H1 (cell line): ENCODE measurements at regions not wholly inside any gene's neighbourhood (a gene's known extent, or its start where the extent isn't known, plus 50 kb on each side); places are given as distances from the start of the nearest gene placed in this dataset.

Source experiments
- CTCF ChIA-PET: fragments of 300-600 bp; sonication (Branson Sonifier 250); formaldehyde crosslinking; loops from one replicate; lab custom pipeline; 2021; ENCODE audit not compliant: partially characterized antibody; lab: Charles Lee
- POLR2A ChIA-PET: fragments of 300-600 bp; sonication (Branson Sonifier 250); formaldehyde crosslinking; loops from one replicate; lab custom pipeline; 2021; ENCODE audit warnings: inconsistent platforms; ENCODE audit not compliant: partially characterized antibody; lab: Charles Lee
- DNase-seq, 2 experiments: peaks; one replicate each; pipeline versions ENCODE4 v3.0.0 to v3.0.0-alpha.2; 2010 to 2022; ENCODE audit warnings: low spot score in 2 of 2, low read depth in 1 of 2, mixed read lengths in 1 of 2
- FAIRE-seq: peaks from 2 replicates; lab custom pipeline; 2011; peaks lifted over from hg19 to GRCh38; lab: Jason Lieb, UNC
- H2AFZ ChIP-seq: 2 replicates; pipeline ENCODE4 v1.8.1; 2012; ENCODE audit warnings: low read length, inconsistent platforms
- H2AK5ac ChIP-seq: 2 replicates; pipeline ENCODE4 v1.6.1; 2013; ENCODE audit warnings: low read depth, low read length
- H2BK120ac ChIP-seq: replicated peaks from 2 replicates; pipeline ENCODE3; 2013; ENCODE audit warnings: low read depth, low read length, inconsistent platforms
- H2BK12ac ChIP-seq: 2 replicates; pipeline ENCODE4 v1.6.1; 2013; ENCODE audit warnings: low read depth, low read length
- H2BK15ac ChIP-seq: 2 replicates; pipeline ENCODE4 v1.6.1; 2013; ENCODE audit warnings: low read length
- H2BK20ac ChIP-seq: 2 replicates; pipeline ENCODE4 v1.6.1; 2013; ENCODE audit warnings: low read length
- H2BK5ac ChIP-seq: 2 replicates; pipeline ENCODE4 v1.6.1; 2013; ENCODE audit warnings: low read depth, low read length
- H3K14ac ChIP-seq: 2 replicates; pipeline ENCODE4 v1.6.1; 2013; ENCODE audit warnings: inconsistent platforms; ENCODE audit not compliant: insufficient read length
- H3K18ac ChIP-seq: 2 replicates; pipeline ENCODE4 v1.6.1; 2013; ENCODE audit warnings: low read length; ENCODE audit errors: extremely low read depth
- H3K23ac ChIP-seq: 2 replicates; pipeline ENCODE4 v1.6.1; 2013; ENCODE audit warnings: inconsistent platforms; ENCODE audit not compliant: insufficient read length
- H3K23me2 ChIP-seq: 2 replicates; pipeline ENCODE4 v1.6.1; 2013; ENCODE audit warnings: low read depth, low read length
- H3K27ac ChIP-seq: 2 replicates; pipeline ENCODE4 v1.6.1; 2011; ENCODE audit warnings: low read depth, low read length, inconsistent platforms
- H3K27me3 ChIP-seq, 4 experiments: replicated peaks in 1 of 4; 1 replicate in 1 of 4; 2 replicates in 3 of 4; pipeline versions ENCODE4 v1.6.1 to v1.8.1; 2011 to 2013; ENCODE audit warnings: low read length in 3 of 4, mild to moderate bottlenecking in 3 of 4, inconsistent platforms in 2 of 4, mixed read lengths in 2 of 4, moderate library complexity in 1 of 4; ENCODE audit not compliant: control insufficient read depth in 3 of 4, insufficient read depth in 3 of 4; ENCODE audit errors: extremely low read depth in 1 of 4
- H3K36me3 ChIP-seq, 4 experiments: 2 replicates each; pipeline versions ENCODE4 v1.6.1 to v1.8.1; 2011 to 2013; ENCODE audit warnings: mild to moderate bottlenecking in 4 of 4, low read length in 3 of 4, moderate library complexity in 2 of 4, control low read depth in 1 of 4, inconsistent platforms in 1 of 4; ENCODE audit not compliant: insufficient read depth in 4 of 4, control insufficient read depth in 2 of 4
- H3K4ac ChIP-seq: replicated peaks from 2 replicates; pipeline ENCODE3; 2013; ENCODE audit warnings: low read length, low read depth, mixed read lengths, inconsistent platforms; ENCODE audit not compliant: insufficient read length
- H3K4me1 ChIP-seq, 4 experiments: replicated peaks in 1 of 4; 1 replicate in 1 of 4; 2 replicates in 3 of 4; pipeline versions ENCODE4 v1.6.1 to v1.8.1; 2011 to 2013; ENCODE audit warnings: low read length in 3 of 4, inconsistent platforms in 2 of 4, mixed read lengths in 1 of 4; ENCODE audit not compliant: insufficient read depth in 4 of 4, control insufficient read depth in 3 of 4
- H3K4me2 ChIP-seq, 2 experiments: 2 replicates each; pipeline versions ENCODE4 v1.6.1 to v1.8.1; 2011 to 2013; ENCODE audit warnings: low read depth in 2 of 2, low read length in 2 of 2, control low read depth in 1 of 2, inconsistent platforms in 1 of 2, mild to moderate bottlenecking in 1 of 2; ENCODE audit not compliant: insufficient read depth in 1 of 2
- H3K4me3 ChIP-seq, 4 experiments: fragments of 200-600, 300-600 bp in 1 of 4; sonication (generic), shearing (Covaris generic), sonication (Bioruptor Twin) in 1 of 4; 2 replicates each; pipeline versions ENCODE4 v1.5.1 to v1.8.1; 2011 to 2016; ENCODE audit warnings: low read length in 4 of 4, low read depth in 3 of 4, control low read depth in 2 of 4, inconsistent platforms in 2 of 4, mild to moderate bottlenecking in 2 of 4, mixed read lengths in 1 of 4, moderate library complexity in 1 of 4; ENCODE audit not compliant: insufficient read depth in 2 of 4; ENCODE audit errors: extremely low read depth in 1 of 4
- H3K56ac ChIP-seq: replicated peaks from 2 replicates; pipeline ENCODE3; 2013; ENCODE audit warnings: low read depth, mild to moderate bottlenecking, mixed read lengths, low read length, inconsistent platforms; ENCODE audit not compliant: insufficient read length
- H3K79me1 ChIP-seq: 2 replicates; pipeline ENCODE4 v1.6.1; 2013; ENCODE audit warnings: low read depth, low read length, control low read depth
- H3K79me2 ChIP-seq, 2 experiments: 2 replicates each; pipeline versions ENCODE4 v1.6.1 to v1.8.1; 2012 to 2013; ENCODE audit warnings: low read length in 2 of 2, mild to moderate bottlenecking in 2 of 2, inconsistent platforms in 1 of 2; ENCODE audit not compliant: insufficient read depth in 2 of 2, control insufficient read depth in 1 of 2
- H3K9ac ChIP-seq, 4 experiments: replicated peaks in 1 of 4; 1 replicate in 1 of 4; 2 replicates in 3 of 4; pipeline versions ENCODE4 v1.6.1 to v1.8.1; 2011 to 2013; ENCODE audit warnings: low read depth in 3 of 4, low read length in 3 of 4, control low read depth in 2 of 4, mild to moderate bottlenecking in 2 of 4, moderate library complexity in 2 of 4, inconsistent platforms in 1 of 4; ENCODE audit errors: extremely low read depth in 1 of 4
- H3K9me3 ChIP-seq, 2 experiments: 2 replicates each; pipeline versions ENCODE4 v1.6.1 to v1.8.1; 2012 to 2013; ENCODE audit warnings: mild to moderate bottlenecking in 2 of 2, moderate library complexity in 2 of 2, control low read depth in 1 of 2, inconsistent platforms in 1 of 2, low read depth in 1 of 2, low read length in 1 of 2, mixed read lengths in 1 of 2; ENCODE audit not compliant: insufficient read depth in 2 of 2
- H4K20me1 ChIP-seq, 2 experiments: replicated peaks in 1 of 2; 2 replicates each; pipeline versions ENCODE3 to v1.8.1; 2011 to 2013; ENCODE audit warnings: inconsistent platforms in 2 of 2, low read length in 2 of 2, mild to moderate bottlenecking in 1 of 2; ENCODE audit not compliant: insufficient read depth in 2 of 2, control insufficient read depth in 1 of 2
- H4K5ac ChIP-seq: 2 replicates; pipeline ENCODE4 v1.6.1; 2013; ENCODE audit warnings: low read length, low read depth, mixed read lengths, inconsistent platforms; ENCODE audit not compliant: insufficient read length
- H4K8ac ChIP-seq: 2 replicates; pipeline ENCODE4 v1.8.0; 2013; ENCODE audit warnings: mild to moderate bottlenecking, moderate library complexity, low read length, inconsistent platforms; ENCODE audit not compliant: insufficient read depth; ENCODE audit errors: extremely low read depth
- H4K91ac ChIP-seq: replicated peaks from 2 replicates; pipeline ENCODE3; 2013; ENCODE audit warnings: low read length, mixed read lengths, inconsistent platforms; ENCODE audit not compliant: insufficient read length
- NANOG ChIP-seq: IDR thresholded peaks from 2 replicates; pipeline ENCODE4 v1.6.1; 2011; ENCODE audit warnings: low read length, low read depth, mild to moderate bottlenecking, inconsistent platforms; ENCODE audit not compliant: insufficient read depth, poor library complexity, severe bottlenecking
- POLR2A ChIP-seq, 2 experiments: IDR thresholded peaks; 1 replicate in 1 of 2; 2 replicates in 1 of 2; pipeline ENCODE4 v1.6.1; 2011; ENCODE audit warnings: low read depth in 2 of 2, low read length in 2 of 2, mild to moderate bottlenecking in 2 of 2; ENCODE audit errors: control extremely low read depth in 1 of 2
- RBBP5 ChIP-seq: IDR thresholded peaks from 2 replicates; pipeline ENCODE4 v1.7.1; 2012; ENCODE audit warnings: low read depth, mild to moderate bottlenecking, inconsistent platforms, low read length, moderate library complexity, borderline replicate concordance
- SAP30 ChIP-seq: fragments of 300-600 bp; sonication (generic); IDR thresholded peaks from 2 replicates; pipeline ENCODE4 v1.7.1; 2012; ENCODE audit warnings: low read length, moderate library complexity, mild to moderate bottlenecking, inconsistent platforms; ENCODE audit not compliant: insufficient read depth, insufficient replicate concordance
- SIRT6 ChIP-seq: IDR thresholded peaks from one replicate; pipeline ENCODE4 v1.7.1; 2012; ENCODE audit warnings: low read length, inconsistent platforms
- TAF7 ChIP-seq: optimal IDR thresholded peaks from 2 replicates; pipeline ENCODE3; 2011; ENCODE audit warnings: low read depth, mild to moderate bottlenecking, inconsistent platforms, low read length, moderate library complexity, borderline replicate concordance
- TBP ChIP-seq: IDR thresholded peaks from 2 replicates; pipeline ENCODE4 v1.6.1; 2011; ENCODE audit warnings: low read depth, low read length, improper control_type of control experiment
- TCF12 ChIP-seq: IDR thresholded peaks from 2 replicates; pipeline ENCODE4 v1.6.1; 2011; ENCODE audit warnings: low read depth, mild to moderate bottlenecking, low read length
- TEAD4 ChIP-seq: IDR thresholded peaks from 2 replicates; pipeline ENCODE4 v1.6.1; 2012; ENCODE audit warnings: low read depth, low read length, inconsistent platforms, mixed read lengths
- YY1 ChIP-seq: IDR thresholded peaks from 2 replicates; pipeline ENCODE4 v1.6.1; 2011; ENCODE audit warnings: low read depth, mild to moderate bottlenecking, low read length
- WGBS, 2 experiments: shearing (Covaris generic) in 1 of 2; methylation state at CpG; one replicate each; pipeline versions ENCODE4 v1.1.6 to v1.1.7; 2013 to 2015; ENCODE audit warnings: low lambda C conversion rate in 2 of 2, mixed read lengths in 2 of 2, inconsistent platforms in 1 of 2, low coverage in 1 of 2, missing lambda C conversion rate in 1 of 2; ENCODE audit not compliant: insufficient replicate concordance in 2 of 2, insufficient coverage in 1 of 2, insufficient read length in 1 of 2; ENCODE audit errors: extremely low coverage in 1 of 2, missing lambda C conversion rate in 1 of 2; 5-methylcytosine and 5-hydroxymethylcytosine counted together

DNA sequence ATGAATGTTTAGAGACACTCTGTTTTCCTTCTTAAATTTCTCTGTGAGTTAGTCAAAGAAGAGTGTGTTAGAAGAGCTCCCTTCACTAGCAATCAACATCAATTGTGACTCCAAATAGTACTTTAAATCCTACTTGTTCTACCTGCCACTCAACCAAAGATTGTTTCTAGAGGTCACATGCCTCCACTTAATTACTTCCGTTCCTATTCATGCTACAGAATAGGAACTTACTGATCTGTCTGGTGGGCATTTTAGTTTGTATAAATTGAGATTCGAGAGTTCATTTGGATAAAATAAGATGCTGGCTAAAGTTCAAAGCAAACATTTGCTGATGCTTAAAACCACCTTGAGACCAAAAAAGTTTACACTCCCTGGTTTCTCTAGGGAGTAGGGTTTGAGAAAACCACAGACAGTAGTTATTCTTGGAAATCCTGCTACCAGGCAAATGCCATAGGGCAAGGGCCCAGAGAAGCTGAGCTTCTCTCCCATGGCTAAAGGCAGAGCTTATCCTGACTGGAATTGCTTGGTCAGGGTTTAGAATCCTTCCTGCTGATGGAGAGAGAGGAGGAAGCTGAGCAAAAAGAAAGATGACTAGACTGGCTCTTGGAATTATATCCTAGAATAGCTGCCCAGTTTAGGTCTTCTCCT is 389.6 kb upstream of the ATP2B1 start:
- H3K9me3 ChIP-seq: no peaks in the 10 kb centered on the region
- CTCF ChIA-PET: no interaction called here

More for the DNA sequence above, 389.6 kb upstream of the ATP2B1 start:
- FAIRE-seq (no peak), DNase-seq (no peak)
- POLR2A ChIA-PET: no interaction called here
- Histone ChIP-seq H4K91ac (no peak overlapping the region), H2BK20ac (no peak overlapping the region), H4K5ac (no peak overlapping the region), H3K27me3 (no peaks in the 10 kb centered on the region), H2BK5ac (no peak overlapping the region), H4K8ac (no peak overlapping the region), H3K23me2 (no peaks in the 10 kb centered on the region; the same call in 1 of the 2 replicates), H3K9ac (no peak overlapping the region), H2BK15ac (no peak overlapping the region), H3K23ac (no peak overlapping the region), H3K4me2 (no peak overlapping the region), H2BK120ac (no peak overlapping the region), H3K56ac (no peak overlapping the region), H3K36me3 (no peaks in the 10 kb centered on the region), H3K79me1 (no peaks in the 10 kb centered on the region), H3K79me2 (no peaks in the 10 kb centered on the region), H2AFZ (peak overlapping the region; percentile 15; the same call in 1 of the 2 replicates), H3K4me3 (no peak overlapping the region), H2AK5ac (no peak overlapping the region), H3K4ac (no peak overlapping the region), H3K14ac (no peak overlapping the region), H3K4me1 (no peaks in the 10 kb centered on the region), H3K18ac (no peak overlapping the region), H2BK12ac (no peak overlapping the region), H3K27ac (no peak overlapping the region), H4K20me1 (no peaks in the 10 kb centered on the region)
- TF ChIP-seq SIRT6 (no peak), YY1 (no peak), NANOG (no peak), RBBP5 (no peak), TBP (no peak), TCF12 (no peak), POLR2A (IDR thresholded peaks at IDR 0.05; ENCODE audit: control extremely low read depth in 1 of 2, low read depth in 2 of 2, low read length in 2 of 2) (no peak), TAF7 (no peak), TEAD4 (no peak), SAP30 (no peak)
- 91% methylated on average over 2 of the region's 2 CpGs; no CpG with 5 or more reads in 1 of the 2 experiments for WGBS, 2 experiments
